Peyer's patch (tissue), 4 donors: ENCODE measurements at regions not wholly inside any gene's neighbourhood (a gene's known extent, or its start where the extent isn't known, plus 50 kb on each side); places are given as distances from the start of the nearest gene placed in this dataset.

Source experiments
- CTCF ChIP-seq, 6 experiments: fragments of 450-650 bp in 4 of 6; fragments of 200-600 bp in 2 of 6; sonication (generic) in 1 of 6; IDR thresholded peaks; one replicate each; pipeline ENCODE4 v1.5.1; 2017 to 2019; ENCODE audit warnings: antibody characterized with exemption in 6 of 6, mild to moderate bottlenecking in 3 of 6, moderate library complexity in 1 of 6
- POLR2A ChIP-seq, 2 donors: fragments of 450-650 bp; IDR thresholded peaks; one replicate each; pipeline ENCODE4 v1.5.1; 2017; ENCODE audit warnings: antibody characterized with exemption in 2 of 2, mild to moderate bottlenecking in 2 of 2, moderate library complexity in 2 of 2

GRCh38 chr7:47672977-47673381 is 91.1 kb upstream of the TNS3 start:
- TF ChIP-seq CTCF (IDR thresholded peaks at IDR 0.05) (no peak), POLR2A (IDR thresholded peaks at IDR 0.05) (no peak)
